H1 (cell line): ENCODE measurements at regions not wholly inside any gene's neighbourhood (a gene's known extent, or its start where the extent isn't known, plus 50 kb on each side); places are given as distances from the start of the nearest gene placed in this dataset.

Experiments
- CBX8 ChIP-seq: fragments of 300-800, 300-1000 bp; sonication (generic); IDR thresholded peaks from 2 replicates; pipeline ENCODE4 v1.7.1; 2016; ENCODE audit warnings: low read depth, low read length, borderline replicate concordance
- CTCF ChIP-seq, 3 experiments: IDR thresholded peaks; 1 replicate in 2 of 3; 2 replicates in 1 of 3; pipeline versions ENCODE4 v1.5.1 to v1.6.1; 2011; ENCODE audit warnings: low read length in 3 of 3, mild to moderate bottlenecking in 3 of 3, inconsistent platforms in 2 of 3, low read depth in 1 of 3, moderate library complexity in 1 of 3; ENCODE audit not compliant: insufficient read depth in 1 of 3; ENCODE audit errors: control extremely low read depth in 1 of 3
- E2F6 ChIP-seq: IDR thresholded peaks from 2 replicates; pipeline ENCODE4 v1.6.1; 2012; ENCODE audit warnings: inconsistent platforms
- GABPA ChIP-seq: IDR thresholded peaks from 2 replicates; pipeline ENCODE4 v1.6.1; 2011; ENCODE audit warnings: mild to moderate bottlenecking, low read length, moderate library complexity, borderline replicate concordance; ENCODE audit not compliant: insufficient read depth
- KDM5A ChIP-seq: fragments of 200-600 bp; IDR thresholded peaks from 2 replicates; pipeline ENCODE4 v1.7.1; 2012; ENCODE audit warnings: mild to moderate bottlenecking, low read length, inconsistent platforms, mixed read lengths
- MAFK ChIP-seq: IDR thresholded peaks from 2 replicates; pipeline ENCODE4 v1.6.1; 2012; ENCODE audit warnings: low read depth, mild to moderate bottlenecking, improper control_type of control experiment, low read length
- RAD21 ChIP-seq, 2 experiments: IDR thresholded peaks in 1 of 2; conservative IDR thresholded peaks in 1 of 2; 2 replicates each; pipeline ENCODE4 v1.6.1; 2011; ENCODE audit warnings: low read depth in 2 of 2, low read length in 2 of 2, improper control_type of control experiment in 1 of 2, inconsistent platforms in 1 of 2, mild to moderate bottlenecking in 1 of 2, moderate library complexity in 1 of 2
- RNF2 ChIP-seq: fragments of 200-900, 300-1000 bp; sonication (generic); IDR thresholded peaks from 2 replicates; pipeline ENCODE4 v1.7.1; 2016; ENCODE audit warnings: borderline replicate concordance, low read depth, mild to moderate bottlenecking, antibody characterized with exemption, low read length; ENCODE audit not compliant: poor library complexity, severe bottlenecking; ENCODE audit errors: missing control alignments
- TEAD4 ChIP-seq: IDR thresholded peaks from 2 replicates; pipeline ENCODE4 v1.6.1; 2012; ENCODE audit warnings: low read depth, low read length, inconsistent platforms, mixed read lengths

- TF ChIP-seq RAD21 (IDR thresholded peaks at IDR 0.05 in 1 of 2, conservative IDR thresholded peaks at IDR 0.05 in 1 of 2; ENCODE audit: low read depth in 2 of 2, low read length in 2 of 2) = no peak
- TF ChIP-seq MAFK = no peak
- no peak for TF ChIP-seq RNF2
- TF ChIP-seq CBX8 = no peak
- TF ChIP-seq TEAD4 = no peak
- no peak for TF ChIP-seq KDM5A
- no peak for TF ChIP-seq CTCF (IDR thresholded peaks at IDR 0.05; ENCODE audit: control extremely low read depth in 1 of 3, insufficient read depth in 1 of 3, low read depth in 1 of 3, low read length in 3 of 3)
- no peak for TF ChIP-seq E2F6
- no peak for TF ChIP-seq GABPA
Observed at GRCh38 chr2:42995752-42996422, 203.5 kb upstream of the HAAO start (continued).
